ENCODE measurements at regions not wholly inside any gene's neighbourhood (a gene's known extent, or its start where the extent isn't known, plus 50 kb on each side); places are given as distances from the start of the nearest gene placed in this dataset.

- no peak for DNase-seq (ENCODE audit: low read depth)
These were observed 150.8 kb downstream of the ETS2 start for GRCh38 chr21:38956521-38956855.

DNA sequence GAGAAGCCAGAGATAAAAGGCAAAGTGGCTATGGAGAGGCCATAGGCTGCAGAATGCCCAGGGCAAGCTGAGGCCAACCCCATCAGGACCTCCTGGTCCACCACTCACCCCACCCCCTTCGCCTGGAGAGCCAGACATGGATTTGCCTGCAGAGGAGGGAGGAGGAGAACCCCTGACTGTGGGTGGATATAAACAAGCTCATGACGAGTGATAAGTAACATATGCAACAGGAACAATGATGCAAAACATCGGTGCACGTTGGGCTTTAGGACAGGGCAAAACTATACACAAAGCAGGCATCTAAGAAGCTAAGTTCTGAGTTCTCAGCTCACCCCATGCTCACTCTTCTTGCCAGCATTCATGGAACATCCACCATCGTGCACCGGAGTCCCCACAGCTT is 150.3 kb downstream of the ETS2 start:
- DNase-seq (ENCODE audit: low read depth) = no peak

DNA sequence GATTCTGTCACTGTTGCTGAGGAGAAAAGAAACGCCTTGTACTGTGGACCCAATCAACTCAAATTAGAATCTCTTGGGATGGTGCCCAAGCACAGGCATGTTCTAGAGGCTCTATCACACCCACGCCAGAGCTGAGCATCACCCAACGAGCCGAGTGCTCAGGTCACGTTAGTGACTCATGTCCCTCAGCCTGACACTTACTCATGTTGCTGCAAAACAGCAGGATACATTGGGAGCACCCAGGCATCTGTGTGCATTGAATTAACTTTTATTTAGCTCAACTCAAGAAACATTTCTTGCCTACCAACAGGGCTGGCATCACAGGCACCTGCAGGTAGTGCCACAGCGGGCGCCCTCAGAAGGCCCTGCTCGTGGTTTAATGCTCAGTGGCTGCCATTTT is 149.8 kb downstream of the ETS2 start:
- peak; percentile 63 for DNase-seq (ENCODE audit: low read depth)

- DNase-seq (ENCODE audit: low read depth) = no peak
These were observed 148.9 kb downstream of the ETS2 start for GRCh38 chr21:38954588-38955004.

GRCh38 chr21:38953516-38953915 is 147.8 kb downstream of the ETS2 start:
- no peak for DNase-seq (ENCODE audit: low read depth)

GRCh38 chr21:38952890-38953289 is 147.2 kb downstream of the ETS2 start:
- no peak for DNase-seq (ENCODE audit: low read depth)

DNA sequence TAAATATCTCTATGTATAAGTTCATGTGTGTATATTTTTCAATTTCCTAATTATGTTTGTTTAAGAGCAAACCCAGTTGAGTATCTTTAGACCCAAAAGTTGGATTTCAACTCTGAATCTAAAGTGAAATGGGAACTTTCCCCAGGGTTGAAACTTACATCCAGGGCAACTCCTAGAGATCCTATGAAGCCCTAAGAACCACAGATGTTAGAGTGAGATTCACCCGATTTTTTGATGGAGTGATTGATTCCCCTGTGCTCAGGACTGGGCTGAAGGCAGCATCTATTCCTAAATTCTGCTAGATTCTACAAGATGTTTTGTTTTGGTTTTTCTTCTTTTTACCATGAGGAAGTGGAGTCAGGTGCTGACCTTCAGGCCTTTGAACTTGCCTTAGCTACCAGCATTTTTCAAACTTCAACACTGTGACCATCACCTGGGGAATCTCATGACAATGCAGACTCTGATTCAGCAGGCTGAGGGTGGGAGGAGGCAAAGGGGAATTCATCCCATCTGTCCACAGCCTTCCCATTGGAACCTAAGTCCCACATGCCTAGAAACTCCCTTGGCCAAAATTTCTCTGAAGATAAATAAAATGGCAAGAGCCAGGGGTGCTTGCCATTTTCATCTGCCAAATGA is 145.5 kb downstream of the ETS2 start:
- no peak for DNase-seq (ENCODE audit: low read depth)

DNA sequence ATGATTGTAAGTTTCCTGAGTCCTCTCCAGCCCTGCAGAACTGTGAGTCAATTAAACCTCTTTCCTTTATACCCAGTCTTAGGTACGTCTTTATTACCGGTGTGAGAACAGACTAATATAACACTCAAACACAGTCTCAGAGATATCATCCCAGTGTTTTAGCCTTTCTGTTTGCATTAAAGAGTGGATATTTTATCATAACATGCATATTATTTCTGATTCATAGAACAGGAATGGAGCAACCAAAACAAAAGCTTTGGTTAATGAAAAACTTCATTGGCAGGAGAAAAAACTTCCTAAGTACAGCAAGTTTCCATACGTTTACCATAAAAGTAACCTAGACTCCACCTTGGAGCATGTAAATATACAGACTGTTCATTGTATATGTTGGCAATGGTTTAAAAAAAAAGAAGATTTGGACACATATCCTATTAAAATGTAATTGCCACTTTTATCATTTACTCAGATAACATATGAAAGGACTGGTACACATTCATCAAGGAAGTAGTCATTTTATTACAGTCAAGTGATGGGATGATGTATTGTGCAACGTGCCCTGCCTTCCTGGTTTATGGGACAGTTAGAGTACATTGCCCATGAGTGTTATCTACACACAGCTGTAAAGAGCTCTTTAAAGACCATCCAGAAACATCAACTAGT is 144.8 kb downstream of the ETS2 start:
- peak; percentile 75 for DNase-seq (ENCODE audit: low read depth)

DNA sequence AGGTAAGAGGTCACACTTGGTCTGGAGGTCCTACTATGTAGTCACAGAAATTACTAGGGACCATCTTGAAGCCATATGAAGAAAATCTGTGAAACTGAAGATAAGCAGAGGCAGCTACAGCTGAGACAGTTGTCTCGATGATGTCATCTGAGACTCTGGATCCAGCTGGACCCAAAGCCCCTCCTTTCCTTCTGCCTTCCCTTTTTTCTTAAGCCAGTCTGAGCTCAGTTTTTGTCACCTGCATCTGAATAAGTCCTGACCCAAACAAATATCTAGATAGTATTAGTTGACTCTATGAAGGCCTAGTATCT is 143.3 kb downstream of the ETS2 start:
- DNase-seq (ENCODE audit: low read depth) = no peak

DNA sequence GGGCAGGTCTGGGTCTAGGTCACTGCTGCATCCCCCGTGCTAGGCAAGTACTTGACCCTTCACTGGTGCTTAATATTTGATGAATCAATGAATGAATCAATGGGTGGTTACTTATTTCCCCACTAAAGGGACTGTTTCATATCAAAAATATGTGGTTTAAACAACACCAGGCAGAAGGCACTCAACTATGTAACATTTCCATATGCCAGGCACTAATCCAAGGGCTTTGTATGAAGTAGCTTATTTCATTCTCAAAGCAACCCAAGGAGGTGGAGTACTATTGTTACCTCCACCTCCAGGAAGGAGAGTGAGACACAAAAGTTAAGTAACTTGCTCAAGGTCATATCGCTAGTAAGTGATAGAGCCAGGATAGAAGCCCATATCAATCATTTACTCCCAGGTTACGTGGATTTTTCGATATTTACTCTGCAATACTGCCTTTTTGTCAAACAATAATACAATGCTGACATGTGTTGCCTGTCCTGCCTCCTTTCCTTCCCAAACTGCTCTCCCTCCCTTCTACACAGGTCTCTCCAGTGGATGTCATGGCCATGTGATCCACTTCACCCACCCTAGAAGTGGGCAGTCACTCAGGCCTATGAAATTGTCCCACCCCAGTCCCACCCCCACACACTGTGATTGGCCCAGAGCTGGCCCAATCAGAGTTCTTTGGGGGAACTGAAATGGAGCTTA is 142.8 kb downstream of the ETS2 start:
- peak; percentile 24 for DNase-seq (ENCODE audit: low read depth)

GRCh38 chr21:38945545-38946245 is 140.0 kb downstream of the ETS2 start:
- DNase-seq (ENCODE audit: low read depth) = peak; percentile 67

- DNase-seq (ENCODE audit: low read depth) = no peak
These were observed 139.2 kb downstream of the ETS2 start for GRCh38 chr21:38944903-38945302.

GRCh38 chr21:38944402-38944801 is 138.7 kb downstream of the ETS2 start:
- no peak for DNase-seq (ENCODE audit: low read depth)

DNA sequence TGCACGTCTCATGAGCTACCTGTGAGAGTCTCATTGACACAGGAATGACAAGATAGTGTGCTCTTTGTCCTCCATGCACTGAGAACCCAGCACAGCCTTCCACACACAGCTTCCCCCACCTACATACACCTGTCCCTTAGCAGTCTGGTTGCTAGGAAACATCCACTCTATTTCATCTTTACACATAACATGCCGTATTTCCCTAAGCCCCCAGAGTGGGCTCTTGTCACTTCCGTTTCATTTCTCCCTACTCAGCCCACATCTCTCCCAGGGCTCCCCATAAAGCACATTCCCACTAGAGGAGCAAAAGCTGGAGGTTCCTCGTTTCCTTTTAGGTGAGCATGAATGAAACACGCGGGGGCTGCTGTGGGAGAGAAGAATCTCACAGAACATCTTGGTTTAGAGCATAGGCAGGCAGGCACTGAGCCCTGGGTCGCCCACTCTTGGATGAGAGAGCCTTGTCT is 137.1 kb downstream of the ETS2 start:
- no peak for DNase-seq (ENCODE audit: low read depth)

- no peak for DNase-seq (ENCODE audit: low read depth)
These were observed 133.0 kb downstream of the ETS2 start for GRCh38 chr21:38938769-38939168.

DNA sequence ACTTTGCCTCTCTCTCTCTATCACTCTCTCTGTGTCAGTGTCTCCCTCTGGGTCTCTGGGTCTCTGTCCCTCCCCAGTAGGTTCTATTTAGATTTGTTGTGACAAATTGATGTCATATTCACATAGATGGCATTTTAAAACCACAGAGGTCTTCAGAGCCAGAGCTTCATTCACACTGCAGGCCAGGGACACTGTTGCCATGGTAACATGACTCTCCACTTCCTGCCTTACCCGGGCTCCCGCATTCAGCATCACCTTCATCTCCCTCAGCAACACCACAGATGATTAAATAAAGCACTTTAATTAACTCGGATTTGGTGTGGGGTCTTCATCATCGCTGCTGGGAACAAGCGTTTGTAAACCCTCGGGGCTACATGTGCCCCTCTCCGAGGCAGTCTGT is 132.6 kb downstream of the ETS2 start:
- peak; percentile 46 for DNase-seq (ENCODE audit: low read depth)

GRCh38 chr21:38937844-38938243 is 132.1 kb downstream of the ETS2 start:
- no peak for DNase-seq (ENCODE audit: low read depth)

DNA sequence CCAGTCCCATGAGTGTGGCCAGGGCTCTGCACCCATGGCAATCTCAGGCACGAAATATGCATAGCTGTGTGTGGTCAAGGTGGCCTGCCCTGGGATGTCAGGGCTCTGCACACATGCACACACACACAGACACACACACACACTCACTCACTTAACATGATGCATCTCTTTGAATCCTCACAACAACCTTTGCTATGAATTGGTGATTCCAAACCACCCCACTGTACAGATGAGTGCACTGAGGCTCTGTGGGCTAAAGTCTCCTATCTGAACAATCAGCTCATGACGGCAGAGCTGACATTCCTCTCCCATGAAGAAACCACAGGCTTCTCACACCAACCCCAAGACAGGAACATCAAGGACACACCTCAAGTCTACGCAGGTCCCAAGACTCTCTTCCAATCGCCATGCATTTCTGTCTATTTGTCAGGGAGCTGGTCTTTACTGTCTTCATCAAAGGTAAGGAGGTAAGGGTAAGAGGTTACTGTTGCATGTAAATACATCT is 131.6 kb downstream of the ETS2 start:
- peak; percentile 36 for DNase-seq (ENCODE audit: low read depth)

- DNase-seq (ENCODE audit: low read depth) = no peak
These were observed 130.5 kb downstream of the ETS2 start for GRCh38 chr21:38936240-38936639.

- no peak for DNase-seq (ENCODE audit: low read depth)
These were observed 128.0 kb downstream of the ETS2 start for GRCh38 chr21:38933731-38934130.

- DNase-seq (ENCODE audit: low read depth) = no peak
These were observed 125.6 kb downstream of the ETS2 start for GRCh38 chr21:38931291-38931690.

GRCh38 chr21:38930853-38931252 is 125.1 kb downstream of the ETS2 start:
- DNase-seq (ENCODE audit: low read depth) = peak; percentile 90

DNA sequence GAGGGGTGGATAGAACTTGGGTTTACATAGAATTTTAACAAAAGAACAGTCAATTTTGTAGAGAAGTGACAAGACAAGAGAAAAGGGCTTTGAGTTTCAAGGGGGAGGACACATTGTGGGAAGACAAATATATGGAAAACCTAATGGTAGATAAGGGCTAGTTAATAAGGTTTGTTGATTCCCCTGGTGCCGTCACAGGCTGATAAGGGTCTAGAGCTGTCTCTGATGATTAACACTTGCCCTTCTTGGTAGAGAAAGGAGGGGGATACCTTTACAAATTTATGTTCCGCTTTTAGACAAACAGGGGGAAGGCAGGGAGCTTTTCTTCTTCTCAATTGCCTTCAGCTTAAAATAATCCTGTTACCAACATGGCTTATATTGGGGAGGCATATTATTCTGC is 124.3 kb downstream of the ETS2 start:
- DNase-seq (ENCODE audit: low read depth) = no peak
